Stimulated activated CD4-positive, alpha-beta T cell treated with anti-CD3 and anti-CD28 coated beads, Interleukin-1b, Interleukin-23, amount 100 ng/mL, for 48 hours (primary cell): ENCODE measurements at regions not wholly inside any gene's neighbourhood (a gene's known extent, or its start where the extent isn't known, plus 50 kb on each side); places are given as distances from the start of the nearest gene placed in this dataset.
"Not testable (repeated sequence)": the region's sequence is repeated elsewhere in the genome, so short reads cannot be mapped to it uniquely, and the experiment has no call there.

ENCODE experiments used
- DNase-seq: peaks from one replicate; pipeline ENCODE4 v3.0.0-alpha.2; 2020

DNA sequence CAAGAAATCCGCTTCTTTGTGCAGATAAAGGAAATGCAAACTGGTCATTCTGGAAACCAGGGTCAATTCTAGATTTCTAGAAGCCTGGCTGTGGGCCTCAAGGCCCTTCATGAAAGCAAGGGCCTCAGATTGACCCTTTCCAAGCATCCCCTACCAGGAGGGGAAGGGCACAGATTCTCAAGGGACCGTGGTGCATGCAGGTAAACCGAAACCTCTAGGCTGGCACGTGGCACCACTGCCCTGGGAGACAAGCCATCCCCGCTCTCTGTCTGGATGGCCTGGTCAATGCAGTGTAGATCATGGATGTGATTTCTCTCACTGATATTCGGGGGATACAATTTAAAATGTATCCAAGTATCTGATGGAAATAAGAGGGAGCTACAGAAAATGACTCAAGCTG is 69.4 kb downstream of the TOMM20 start:
- no peak for DNase-seq

DNA sequence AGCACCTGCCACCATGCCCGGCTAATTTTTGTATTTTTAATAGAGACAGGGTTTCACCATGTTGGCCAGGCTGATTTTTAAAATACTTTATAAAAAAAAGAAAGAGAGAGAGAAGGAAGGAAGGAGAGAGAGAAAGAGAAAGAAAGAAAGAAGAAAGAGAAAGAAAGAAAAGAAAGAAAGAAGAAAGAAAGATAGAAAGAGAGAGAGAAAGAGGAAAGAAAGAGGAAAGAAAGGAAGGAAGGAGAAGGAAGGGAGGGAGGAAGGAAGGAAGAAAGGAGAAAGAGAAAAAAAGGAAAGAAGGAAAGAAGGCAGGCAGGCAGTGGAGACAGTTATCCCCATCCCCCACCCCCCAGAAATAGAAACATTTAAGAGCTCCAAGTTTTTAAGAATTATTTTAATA is 69.9 kb downstream of the TOMM20 start:
- DNase-seq: no peak

DNA sequence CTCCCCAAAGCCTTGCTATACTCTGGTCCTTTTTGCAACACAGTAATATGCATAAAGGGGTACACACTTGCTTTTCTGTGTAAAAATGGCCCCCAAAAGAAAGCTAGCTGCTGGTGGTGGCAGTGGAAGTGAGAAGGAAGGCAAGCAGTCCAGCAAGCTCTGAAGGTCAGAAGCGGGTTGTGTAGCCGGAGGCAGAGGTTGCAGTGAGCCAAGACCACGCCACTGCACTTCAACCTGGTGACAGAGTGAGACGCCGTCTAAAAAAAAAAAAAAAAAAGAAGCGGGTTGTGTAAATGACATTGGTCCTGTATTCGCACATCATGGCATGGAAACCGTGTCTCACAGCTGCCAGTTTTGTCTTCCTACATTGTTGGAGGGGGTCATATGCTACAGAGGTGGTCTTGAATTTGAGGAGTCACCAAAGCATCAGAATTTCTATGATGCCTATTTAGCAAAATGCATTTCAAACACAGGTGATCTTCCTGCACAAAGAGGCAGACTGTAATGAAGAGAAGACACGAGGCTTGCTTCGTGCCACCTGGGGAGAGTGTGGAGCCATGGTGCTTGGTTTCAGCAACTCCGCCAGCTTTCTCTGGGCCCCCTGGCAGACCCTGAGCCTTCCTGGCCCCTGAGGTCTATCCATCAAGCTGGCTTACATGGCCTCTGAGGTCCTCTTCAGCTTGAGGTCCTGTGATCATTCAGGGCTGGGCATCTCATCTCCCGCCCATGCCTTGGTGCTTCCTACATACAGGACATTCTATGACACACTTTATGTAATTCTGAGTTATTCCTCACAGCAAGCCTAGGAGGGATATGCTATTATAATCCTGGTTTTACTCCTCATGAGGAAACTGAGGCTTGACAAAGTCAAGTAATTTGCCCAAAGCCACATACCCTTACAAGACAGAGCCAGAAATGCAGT is 71.0 kb downstream of the TOMM20 start:
- no peak for DNase-seq

DNA sequence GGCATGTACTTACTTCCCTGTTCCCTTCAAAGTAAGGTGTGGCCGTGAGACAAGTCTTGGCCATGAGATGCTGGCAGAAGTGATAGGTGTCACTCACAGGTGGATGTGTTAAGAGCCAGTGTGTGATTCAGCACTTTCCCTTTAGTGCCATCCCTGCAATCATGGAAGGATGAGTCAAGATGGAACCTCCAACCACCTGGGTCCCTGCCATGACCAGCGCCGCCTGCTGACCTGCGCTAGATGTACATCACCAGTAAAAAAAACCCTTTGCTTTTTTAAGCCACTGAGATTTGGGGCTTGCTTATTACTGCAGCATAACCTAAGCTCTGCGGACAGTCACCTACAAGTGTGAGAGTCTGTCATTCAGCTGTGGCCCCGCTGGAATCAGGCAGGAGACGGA is 71.7 kb downstream of the TOMM20 start:
- DNase-seq: peak; percentile 29

DNA sequence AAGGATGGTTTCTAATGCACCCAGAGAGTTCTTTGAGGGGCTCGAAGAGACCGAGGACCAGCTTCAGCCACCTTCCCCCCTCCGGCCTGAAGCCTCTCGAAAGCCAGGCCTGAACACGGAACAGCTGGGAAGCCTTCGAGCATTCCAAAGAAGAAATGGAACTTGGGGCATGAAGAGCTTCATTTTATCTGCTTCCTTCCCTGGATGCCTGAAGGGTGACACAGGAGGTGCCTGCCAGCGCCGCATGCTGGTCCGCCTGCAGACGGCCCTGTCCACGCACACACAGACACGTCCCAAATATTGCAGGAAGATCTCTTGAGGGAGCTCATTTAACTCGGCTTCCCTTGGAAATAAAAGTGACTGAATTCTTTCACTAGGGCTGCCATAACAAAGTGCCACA is 73.7 kb downstream of the TOMM20 start:
- no peak for DNase-seq

DNA sequence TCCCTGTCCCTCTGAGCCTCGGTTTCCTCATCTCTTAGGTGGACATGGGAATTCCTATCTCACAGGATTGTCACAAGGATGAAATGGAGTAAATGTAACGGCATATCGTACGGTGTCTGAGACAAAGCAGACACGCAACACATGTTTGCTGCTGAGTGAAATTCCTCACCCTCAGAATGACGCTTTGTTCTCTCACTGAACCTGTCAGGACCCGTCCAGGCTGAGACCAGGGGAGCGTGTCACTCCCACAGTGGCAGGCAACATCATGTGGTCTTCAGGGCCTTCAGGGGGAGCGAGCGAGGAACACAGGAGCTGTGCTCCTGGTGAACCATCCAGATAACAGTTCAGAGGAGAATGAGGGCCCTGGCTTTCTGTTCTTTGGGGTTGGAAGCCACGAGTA is 74.2 kb downstream of the TOMM20 start:
- no peak for DNase-seq

DNA sequence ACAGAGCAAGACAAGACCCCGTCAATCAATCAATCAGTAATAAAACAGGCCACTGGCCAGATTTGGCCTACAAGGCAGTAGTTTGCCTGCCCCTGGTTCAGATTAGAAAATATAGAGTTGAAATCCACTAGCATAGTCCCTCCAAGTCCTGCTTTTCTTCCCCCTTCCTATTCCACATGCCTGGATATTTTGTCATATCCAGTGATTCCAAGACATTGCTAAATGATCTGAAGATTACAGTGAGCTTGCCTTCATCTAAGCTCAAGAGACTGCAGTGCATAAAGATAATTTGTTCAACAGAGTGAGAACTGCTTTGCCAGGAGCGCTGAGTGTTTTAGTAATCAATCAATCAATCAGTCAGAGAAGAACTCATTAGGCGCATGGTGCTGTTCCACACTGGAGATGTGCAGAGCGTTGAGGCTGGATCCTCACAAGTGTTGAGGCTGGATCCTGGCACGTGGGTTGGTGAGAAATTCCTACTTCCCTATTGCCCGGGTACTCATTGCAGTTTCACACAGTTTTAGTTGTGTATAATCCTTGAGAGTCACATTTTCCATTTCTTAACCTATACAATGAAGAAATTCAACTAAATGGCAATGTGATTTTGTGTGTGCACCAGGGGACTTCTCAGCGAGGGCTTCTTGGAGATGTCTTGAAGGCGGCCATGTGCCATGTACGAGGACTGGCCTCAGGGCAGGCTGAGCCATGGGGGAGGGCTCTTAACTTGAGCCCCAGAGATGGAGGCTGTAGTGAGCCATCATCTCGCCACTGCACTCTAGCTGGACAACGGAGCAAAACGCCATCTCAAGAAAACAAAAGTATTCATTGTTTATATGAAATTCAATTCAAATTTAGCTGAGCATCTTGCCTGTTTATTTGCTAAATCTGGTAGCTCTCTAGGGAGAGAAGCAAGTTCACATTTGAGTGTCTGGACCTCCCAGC is 76.3 kb downstream of the TOMM20 start:
- DNase-seq: no peak

DNA sequence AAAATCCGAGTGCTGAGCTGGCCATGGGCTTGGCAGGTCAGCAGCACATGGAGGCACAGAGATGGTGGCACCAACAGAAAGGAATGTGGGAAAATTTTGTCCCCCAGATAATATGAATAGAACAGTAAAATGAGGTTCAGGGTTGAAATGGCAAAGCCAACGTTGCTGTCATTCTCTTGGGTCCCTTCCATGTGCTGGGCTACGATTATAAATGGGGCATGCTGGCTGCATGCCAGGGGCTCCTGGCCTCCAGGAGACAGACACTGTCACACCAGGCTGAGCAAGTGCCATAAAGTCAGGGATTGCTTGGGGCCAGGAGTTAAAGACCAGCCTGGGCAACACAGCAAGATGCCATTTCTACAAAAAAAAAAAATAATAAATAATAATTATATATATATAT is 77.1 kb downstream of the TOMM20 start:
- DNase-seq: no peak

DNA sequence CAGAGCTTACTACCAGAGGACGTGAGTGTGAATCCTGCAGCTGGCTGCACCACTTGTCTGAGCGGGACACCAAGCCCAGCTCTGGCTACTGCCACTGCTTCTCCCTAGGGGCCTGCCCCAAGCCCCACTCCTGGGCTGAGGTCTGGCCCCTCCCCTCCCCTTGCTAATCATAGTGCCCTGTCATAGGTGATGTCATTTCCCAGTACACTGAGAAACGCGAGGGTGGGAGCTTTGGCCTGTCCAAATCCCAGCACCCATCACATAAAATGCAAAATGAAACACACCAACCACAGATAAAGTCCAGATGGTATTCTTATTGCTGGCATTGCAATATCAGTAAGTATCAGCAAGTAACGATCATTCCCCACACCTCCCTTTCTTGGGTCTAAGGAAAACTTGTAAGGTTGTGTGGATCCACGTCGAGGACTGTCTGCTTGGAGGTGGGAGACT is 77.7 kb downstream of the TOMM20 start:
- peak; percentile 35 for DNase-seq

DNA sequence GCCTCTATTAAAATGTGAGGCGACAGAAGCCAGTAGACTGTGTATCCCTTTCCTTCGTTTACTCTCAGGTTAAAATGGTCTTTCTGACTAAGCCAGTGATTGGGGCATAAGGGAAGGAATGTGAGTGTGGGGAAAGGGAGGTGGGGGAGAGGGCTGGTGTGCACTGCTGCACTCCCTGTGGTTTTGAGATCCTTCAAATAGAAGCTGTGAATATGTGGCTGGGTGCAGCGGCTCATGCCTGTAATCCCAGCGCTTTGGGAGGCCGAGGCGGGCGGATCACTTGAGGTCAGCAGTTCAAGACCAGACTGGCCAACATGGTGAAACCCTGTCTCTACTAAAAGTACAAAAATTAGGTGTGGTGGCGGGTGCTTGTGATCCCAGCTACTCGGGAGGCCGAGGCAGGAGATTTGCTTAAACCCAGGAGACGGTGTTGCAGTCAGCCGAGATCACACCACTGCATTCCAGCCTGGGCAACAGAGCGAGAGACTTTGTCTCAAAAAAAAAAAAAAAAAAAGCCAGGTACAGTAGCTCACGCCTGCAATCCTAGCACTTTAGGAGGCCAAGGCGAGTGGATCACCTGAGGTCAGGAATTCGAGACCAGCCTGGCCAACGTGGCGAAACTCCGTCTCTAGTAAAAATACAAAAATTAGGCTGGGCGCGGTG is 78.8 kb downstream of the TOMM20 start:
- not testable (repeated sequence) for DNase-seq

DNA sequence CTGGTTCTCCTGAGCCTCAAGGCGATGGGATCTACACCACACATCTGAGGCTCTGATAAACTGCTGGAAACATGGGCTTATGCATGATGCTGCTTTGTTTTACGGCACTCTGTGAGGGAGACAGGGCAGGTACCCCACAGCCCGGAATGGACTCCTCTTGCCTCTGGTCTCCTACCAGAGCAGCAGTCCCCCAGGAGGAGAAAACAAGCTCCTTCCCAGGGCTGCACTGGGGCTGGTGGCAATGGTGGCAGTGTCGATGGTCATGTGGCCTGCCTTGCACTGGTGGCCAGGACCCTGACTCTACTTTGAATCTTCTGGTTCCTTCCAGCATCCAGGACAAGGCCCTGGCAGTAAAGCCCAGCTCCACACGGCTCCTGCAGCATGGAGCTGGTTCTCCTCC is 79.4 kb downstream of the TOMM20 start:
- DNase-seq: no peak

DNA sequence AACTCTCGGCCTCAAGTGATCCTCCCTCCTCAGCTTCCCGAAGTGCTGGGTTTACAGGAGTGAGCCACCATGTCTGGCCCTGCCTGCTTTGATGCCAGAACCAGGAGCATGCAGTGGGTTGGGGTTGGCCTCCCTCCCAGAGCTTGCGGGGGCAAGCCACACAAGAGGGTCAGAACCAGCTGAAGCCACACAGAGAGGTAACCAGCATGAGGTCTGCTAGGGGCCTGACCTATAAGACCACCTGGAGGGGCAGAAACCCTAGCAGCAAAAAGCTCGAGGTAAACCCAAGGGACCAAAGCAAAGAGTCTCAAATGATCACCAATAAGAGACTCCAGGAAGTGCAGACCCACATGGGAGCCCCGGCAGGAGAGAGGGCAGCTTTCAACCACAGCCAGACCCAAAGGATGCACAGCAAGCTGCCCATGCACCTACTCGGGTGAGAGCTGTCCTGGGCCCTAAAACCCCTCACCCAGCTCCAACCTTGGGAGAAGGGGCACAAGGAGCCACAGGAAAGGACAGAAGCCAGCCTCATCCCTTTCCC is 81.2 kb downstream of the TOMM20 start:
- no peak for DNase-seq

DNA sequence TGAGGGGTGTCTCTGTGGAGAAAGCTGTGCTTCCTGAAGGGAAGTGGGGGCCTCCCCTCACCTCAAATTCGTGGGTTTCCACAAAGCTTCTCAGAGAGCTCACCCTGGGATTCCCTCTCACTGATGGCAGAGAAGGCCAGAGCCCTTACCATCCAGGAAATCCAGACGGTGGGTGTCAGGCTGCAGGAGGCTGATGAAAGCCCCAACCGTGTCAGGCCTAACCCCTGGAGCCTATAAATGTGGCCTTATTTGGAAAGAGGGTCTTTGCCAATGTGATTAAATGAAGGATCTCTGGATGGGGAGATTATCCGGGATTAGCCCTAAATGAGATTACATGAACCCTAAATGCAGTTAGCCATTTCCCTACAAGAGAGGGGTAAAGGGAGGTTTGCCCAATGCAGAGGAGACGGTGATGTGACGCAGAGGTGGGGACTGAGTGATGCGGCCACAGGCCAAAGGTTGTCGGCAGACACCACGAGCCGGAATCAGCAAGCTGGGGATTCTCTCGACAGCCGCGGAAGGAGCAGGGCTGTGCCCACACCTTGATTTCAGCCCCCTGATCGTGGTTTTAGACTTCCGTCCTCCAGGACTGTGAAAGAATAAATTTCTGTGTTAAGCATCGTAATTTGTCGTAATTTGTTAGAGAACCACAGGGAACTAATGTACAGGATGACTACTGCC is 82.6 kb downstream of the TOMM20 start:
- no peak for DNase-seq

DNA sequence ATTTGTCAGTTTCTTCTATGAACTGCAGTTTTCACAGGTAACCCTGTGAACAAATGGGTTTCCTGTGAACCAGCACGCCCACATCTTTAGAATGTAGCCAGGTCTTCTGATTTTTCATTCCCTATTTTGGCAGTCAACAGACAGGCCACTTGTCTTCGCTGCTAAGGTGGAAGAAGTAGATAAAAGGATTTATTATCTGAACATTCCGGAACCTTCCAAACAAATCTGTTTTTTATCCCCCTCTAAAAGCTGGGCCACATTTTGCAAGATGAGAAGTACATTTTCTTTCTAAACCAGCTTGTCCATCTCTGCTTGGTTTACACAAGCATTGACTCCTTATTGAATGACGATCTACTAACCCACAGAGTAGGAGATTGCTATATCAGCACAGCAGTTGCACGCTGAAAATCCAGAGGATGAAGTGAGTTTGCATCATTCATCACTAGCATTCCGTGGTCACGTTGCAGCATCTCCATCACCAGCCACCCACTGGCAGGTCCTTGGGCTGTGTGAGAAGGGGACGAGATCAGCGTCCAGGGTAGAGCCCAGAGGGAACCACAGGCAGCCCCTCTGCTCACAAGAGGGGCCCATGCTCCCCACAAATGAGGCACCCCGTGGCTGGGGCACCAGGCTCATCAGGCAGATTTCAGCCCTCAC is 83.5 kb downstream of the TOMM20 start:
- peak; percentile 33 for DNase-seq

DNA sequence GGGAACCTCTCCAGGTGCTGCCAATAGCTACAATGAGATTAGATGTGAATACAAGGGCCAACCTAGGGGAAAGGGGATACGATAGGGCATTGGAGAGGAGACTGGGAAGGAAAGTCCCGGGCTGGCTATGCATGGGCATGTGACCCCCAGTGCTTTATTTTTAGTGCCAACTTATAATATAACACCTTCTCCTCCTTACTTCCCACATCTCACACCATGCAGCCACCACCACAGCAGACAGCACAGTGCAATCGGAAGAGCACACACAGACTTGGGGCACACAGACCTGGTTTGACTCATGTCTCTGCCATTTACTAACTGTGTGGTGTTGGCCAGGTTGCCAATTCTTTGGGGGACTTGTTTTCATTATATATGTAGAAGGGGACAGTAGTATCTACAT is 85.4 kb downstream of the TOMM20 start:
- no peak for DNase-seq

DNA sequence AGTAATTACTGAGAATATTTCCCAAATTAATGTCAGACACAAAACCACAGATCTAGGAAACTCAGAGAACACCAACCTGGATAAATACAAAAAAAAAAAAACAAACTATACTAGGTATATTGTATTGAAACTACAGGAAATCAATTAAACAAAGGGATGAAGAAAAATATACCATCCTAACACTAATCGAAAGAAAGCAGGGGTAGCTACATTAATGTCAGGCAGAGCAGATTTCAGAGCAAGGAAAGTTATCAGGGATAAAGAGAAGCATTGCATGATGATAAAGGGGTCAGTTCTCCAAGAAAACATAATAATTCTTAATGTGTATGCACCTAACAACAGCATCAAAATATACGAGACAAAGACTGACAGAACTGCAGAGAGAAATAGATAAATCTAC is 89.9 kb downstream of the TOMM20 start:
- DNase-seq: no peak

DNA sequence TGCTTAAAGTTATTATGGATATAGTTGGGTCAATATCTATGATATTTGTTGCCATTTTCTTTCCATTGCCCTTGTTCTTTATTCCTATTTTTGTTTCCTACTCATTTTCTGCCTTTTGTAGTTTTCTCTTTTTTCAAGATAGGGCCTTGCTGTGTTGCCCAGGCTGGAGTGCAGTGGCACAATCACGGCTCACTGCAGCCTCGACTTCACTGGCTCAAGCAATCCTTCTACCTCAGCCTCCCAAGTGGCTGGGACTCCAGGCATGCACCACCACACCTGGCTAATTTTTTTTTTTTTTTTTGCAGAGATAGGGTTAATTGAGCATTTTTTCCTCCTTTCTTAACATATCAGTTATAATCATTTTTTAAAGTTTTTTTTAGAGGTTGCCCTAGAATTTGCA is 92.7 kb downstream of the TOMM20 start:
- DNase-seq: no peak

DNA sequence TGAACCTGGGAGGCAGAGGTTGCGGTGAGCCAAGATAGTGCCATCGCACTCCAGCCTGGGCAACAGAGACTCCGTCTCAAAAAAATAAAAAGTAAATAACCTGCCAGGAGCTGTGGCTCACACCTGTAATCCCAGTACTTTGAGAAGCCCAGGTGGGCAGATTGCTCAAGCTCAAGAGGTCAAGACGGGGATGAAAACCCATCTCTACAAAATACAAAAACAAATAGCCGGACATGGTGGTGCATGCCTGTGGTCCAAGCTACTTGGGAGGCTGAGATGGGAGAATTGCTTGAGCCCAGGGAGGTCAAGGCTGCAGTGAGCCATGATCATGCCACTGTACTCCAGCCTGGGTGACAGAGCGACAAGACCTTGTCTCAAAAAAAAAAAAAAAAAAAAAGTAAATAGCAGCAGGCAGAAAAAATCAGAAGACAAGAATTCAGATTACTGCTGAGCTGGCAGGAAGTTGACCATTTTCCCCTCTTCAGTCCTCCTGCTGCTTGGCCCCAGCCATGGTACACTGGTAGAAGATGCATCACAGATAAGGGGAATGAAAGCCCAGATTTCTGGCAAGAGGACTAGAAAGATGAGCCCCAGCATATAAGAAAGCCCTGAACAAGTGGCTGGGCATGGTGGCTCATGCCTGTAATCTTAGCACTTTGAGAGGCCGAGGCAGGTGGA is 97.6 kb downstream of the TOMM20 start:
- DNase-seq: no peak

DNA sequence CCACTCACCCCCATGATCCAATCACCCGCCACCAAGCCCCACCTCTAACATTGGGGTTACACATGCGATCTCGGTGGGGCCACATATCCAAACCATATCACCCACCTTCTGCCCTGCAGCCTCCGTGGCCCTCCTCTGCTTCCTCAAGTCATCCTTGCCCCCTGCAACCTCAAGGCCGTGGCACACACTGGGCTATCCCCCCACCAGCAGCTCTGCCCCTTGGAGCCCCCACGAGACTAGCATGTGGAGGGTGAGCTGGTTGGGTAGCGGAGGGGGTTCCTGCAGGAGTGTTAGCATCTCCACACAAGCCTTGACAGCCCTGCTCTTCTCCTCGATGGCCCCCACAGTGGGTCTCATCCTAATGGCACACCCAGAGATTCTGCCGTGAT is 100.8 kb downstream of the TOMM20 start:
- no peak for DNase-seq

DNA sequence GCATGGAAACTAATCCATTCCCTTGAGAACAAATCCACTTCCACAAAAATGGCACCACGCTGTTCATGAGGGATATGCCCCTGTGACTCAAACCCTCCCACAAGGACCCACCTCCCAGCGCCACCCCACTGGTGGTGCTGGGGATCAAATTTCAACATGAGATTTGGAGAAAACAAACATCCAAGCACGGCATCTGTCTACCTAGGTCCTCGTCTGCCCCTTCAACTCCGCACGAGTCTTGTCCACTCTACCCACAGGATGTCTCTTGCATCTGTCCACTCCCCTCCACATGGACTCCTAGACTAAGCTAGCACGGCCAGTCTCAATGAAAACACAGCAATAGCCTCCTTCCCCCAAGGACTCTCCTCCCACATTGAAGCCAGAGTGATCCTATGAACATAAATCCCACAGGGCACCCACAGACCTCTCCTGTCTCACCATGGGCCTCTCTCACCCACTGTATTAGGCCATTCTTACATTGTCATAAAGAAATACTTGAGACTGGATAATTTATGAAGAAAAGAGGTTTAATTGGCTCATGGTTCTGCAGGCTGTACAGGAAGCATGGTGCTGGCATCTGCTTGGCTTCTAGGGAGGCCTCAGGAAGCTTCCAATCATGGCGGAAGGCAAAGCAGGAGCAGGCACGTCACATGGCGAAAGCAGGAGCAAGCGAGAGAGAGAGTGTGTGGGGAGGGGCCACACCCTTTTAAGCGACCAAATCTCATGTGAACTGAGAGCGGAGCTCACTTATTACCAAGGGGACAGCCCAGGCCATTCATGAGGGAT is 101.4 kb downstream of the TOMM20 start:
- no peak for DNase-seq
